Stimulated activated naive CD4-positive, alpha-beta T cell treated with Interleukin-2 at 50 U/mL for 16 hours (primary cell): ENCODE measurements at regions not wholly inside any gene's neighbourhood (a gene's known extent, or its start where the extent isn't known, plus 50 kb on each side); places are given as distances from the start of the nearest gene placed in this dataset.
"Not testable (repeated sequence)": the region's sequence is repeated elsewhere in the genome, so short reads cannot be mapped to it uniquely, and the experiment has no call there.

Experiments used
- DNase-seq: peaks from one replicate; lab custom pipeline; 2025; lab: John Stamatoyannopoulos, UW

DNA sequence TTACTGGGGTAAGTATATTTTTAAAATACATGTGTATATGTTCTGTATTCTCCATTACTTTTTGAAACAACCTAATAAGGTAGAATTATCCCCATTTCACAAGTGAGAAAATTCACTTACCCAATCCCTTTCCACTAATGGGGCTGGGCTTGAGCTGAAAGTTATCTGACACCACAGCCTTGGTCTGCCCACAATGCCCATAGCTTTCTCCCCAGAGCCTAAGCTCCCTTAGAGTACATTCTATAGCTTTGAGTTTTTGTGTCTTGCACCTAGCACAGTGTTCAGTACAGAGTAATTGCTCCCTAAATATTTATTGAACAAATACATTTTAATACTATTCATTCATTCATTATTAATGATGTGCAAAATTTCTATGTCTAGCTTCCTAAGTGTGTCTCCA lies 152.7 kb upstream of the RUNX1 start:
- no peak for DNase-seq

- DNase-seq, result no peak
Measured at GRCh38 chr21:35201288-35201687, 152.2 kb upstream of the RUNX1 start.

DNA sequence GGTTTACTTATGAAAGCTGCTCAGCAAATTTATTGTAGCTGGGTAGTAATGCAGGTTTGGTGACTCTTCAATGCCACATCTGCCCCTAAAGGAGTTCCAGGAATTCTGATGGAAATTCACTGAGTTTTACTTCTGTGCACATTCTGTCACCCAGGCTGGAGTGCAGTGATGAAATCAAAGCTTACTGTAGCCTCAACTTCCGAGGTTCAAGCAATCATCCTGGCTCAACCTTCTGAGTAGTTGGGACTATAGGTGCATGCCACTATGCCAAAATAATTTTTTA lies 150.6 kb upstream of the RUNX1 start:
- no peak for DNase-seq

DNA sequence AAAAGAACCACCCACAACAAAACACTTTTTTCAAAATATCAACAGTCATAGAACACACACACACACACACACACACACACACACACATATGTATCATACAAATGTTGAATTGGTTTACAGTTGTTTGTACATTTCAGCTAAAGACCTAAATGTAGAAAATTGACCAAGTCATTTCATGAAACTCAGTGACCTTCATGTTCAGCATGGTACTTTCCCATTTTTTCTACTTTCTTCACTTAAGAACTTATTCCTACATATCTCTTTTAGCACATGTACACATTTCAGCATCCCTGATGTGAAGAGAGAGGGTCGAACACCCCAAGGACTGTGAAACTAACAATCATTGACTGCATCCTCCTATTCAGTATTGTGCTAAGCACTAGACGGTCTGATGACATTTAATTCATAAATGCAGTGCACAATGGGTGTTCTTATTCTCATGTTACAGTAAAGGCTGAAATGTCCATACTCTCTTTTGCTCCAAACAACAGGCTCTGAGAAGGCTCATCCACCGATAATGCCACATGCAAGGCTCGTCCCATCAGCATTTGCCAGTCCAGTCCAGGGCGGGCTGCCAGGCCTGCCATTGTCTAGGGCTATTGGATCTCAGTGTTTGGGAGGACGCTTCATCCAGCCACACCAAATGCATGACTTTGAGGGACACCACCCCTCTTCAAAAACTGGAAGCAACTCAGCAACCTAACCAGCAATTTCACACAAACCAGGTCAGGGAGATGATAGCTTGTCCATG lies 150.1 kb upstream of the RUNX1 start:
- no peak for DNase-seq

- no peak for DNase-seq
Measured at GRCh38 chr21:35198565-35198964, 149.5 kb upstream of the RUNX1 start.

DNA sequence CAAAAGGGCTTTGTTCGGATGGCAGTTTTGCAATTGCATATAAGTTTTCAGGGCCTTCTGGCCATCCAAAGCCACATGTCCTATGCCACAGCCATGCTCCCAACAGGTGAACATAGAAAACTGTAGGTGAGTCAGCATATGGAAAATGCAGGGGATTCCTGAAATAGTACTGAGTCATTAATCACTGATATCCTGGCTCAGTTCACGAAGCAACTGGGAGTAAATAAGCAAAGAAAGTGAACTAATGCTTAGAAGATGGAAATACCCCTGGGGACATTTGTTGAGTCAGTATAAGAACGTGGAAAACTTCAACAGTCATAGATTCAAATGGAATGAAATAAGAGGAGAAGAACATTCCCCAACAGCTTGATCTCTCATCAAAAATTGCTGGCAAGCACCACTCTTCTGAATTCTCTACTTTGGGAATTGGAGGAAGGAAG lies 148.9 kb upstream of the RUNX1 start:
- DNase-seq, result no peak

GRCh38 chr21:35197191-35197590 lies 148.1 kb upstream of the RUNX1 start:
- DNase-seq, result no peak

DNA sequence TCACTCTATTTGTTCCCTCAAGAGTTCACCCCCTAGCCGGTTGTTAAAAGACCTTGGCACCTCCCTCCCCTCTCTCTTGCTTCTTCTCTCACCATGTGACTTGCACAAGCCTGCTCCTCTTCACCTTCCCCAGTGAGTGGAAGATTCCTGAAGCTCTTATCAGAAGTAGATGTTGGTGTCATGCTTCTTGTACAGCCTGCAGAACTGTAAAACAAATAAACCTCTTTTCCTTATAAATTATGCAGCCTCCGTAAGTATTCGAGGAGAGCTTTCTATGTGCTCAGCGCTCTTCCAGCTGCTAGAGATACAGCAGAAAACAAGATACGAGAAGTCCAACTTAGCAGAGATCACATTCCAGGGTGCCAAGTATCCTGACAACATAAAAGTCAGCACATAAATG lies 147.0 kb upstream of the RUNX1 start:
- no peak for DNase-seq

DNA sequence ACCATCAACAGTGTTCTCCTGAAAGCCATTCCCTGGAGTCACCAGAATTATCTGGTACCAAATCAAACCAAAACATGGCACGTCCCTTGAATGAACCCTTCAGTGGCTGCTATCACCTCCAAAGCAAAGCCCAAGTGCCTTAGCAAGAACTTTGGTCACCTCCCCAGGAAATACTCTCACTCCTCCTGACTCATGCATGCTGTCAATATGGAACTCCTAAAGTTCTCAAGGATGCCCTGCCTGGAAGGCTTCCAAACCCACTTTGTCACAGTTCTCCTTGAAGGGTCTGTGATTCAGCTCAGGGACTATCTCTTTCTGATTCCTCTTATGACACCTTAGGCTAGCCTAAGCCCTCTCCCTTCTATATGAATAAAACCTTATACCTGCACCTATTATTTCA lies 146.1 kb upstream of the RUNX1 start:
- DNase-seq, result no peak

- no peak for DNase-seq
Measured at GRCh38 chr21:35191754-35192153, 142.7 kb upstream of the RUNX1 start.

DNA sequence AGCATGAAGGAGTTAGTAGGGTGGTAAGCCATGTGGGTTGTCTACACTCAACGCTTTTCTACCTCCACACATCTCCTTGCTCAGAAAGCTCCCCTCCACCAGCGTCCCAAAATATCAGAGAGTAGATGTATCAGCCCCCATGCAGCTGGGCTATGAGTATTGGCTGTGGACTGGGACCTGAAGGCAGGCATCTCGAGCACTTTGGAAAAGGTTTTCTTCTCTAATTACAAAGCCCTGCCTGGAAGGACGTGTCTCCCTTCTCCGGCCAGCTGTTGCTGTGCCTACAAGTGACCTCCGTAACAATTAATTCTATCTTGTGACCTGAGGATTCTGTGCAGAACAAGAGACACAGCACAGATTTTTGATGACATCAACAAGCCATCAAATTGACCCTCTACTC lies 142.0 kb upstream of the RUNX1 start:
- no peak for DNase-seq

GRCh38 chr21:35190201-35190701 lies 141.1 kb upstream of the RUNX1 start:
- no peak for DNase-seq

DNA sequence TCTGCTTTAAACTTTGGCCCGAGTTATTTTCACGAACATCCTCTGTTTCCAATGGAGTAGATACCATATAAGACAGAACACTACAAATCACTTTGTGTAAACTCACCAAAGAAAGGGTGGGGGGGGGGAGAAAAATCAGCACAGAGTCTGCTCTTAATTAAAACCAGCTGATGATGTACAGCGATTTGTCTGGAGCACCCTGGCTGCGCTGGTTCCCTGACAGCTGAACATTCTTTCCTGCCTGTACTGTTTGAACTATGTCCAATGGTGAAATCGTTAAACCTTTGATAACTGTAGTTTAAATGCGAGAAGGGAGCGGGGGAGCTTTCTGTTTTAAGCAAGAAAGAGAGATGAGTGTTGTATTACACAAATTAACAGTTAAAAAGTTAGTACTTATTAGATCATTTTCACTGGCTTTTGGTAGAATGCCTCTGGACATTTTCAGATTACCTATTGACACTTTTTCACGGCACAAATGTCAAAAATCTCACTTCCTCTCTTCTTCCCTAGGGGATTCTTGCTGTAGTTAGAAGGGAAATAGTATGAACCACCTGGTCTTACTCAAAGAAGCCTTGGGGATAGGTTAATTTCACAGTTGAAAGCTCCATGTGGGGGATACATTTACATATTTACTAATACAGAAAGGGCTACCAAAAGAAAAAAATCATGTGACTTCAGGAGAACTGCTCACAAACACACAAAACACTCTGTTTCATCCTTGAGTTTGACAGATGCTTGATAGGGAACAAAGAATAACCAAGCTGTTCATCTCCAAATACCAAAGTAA lies 140.2 kb upstream of the RUNX1 start:
- DNase-seq, result no peak

GRCh38 chr21:35183389-35183788 lies 134.3 kb upstream of the RUNX1 start:
- not testable (repeated sequence) for DNase-seq

DNA sequence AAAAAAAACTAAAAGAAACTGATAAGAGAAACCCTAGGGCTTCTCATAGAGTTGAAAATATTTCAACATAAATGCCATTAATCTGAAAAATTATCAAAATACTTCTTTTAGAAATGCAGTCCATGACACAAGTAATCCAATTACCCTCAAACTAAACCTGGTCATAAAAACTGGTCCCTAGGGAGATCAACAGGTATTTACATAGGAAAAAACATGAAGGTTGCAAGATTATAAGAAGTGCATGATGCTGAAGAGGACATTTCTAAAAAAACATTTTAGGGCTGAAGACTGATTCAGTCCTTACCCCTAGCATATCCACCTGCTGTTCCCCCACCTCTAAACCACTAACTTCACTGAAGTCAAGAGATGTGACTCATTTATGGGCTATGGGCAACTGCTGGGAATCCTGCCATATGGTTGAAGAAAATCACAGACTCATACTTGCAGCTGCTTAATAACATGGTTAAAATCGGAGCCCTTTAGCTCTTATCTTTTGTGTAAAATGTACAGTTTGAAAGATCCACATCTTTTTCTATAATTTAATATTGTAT lies 131.0 kb upstream of the RUNX1 start:
- DNase-seq, result no peak

DNA sequence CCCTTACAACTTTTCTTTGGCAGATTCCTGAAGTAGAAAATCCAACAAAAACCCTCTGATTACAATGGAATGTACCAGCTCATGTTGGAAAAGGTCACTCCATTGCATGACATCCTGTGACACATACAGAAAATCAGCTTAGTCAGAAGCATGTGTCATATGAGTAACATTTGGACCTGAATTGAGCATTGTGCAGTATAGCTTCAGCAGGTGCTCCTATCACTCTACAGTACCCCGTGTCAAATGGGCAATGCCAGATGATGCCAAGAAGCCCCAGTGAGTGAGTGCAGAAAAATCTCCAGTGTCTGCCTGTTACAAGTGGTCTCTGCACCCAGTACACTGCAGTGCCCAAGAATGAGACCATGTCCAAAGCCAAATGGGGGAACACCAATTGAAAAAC lies 129.7 kb upstream of the RUNX1 start:
- no peak for DNase-seq

DNA sequence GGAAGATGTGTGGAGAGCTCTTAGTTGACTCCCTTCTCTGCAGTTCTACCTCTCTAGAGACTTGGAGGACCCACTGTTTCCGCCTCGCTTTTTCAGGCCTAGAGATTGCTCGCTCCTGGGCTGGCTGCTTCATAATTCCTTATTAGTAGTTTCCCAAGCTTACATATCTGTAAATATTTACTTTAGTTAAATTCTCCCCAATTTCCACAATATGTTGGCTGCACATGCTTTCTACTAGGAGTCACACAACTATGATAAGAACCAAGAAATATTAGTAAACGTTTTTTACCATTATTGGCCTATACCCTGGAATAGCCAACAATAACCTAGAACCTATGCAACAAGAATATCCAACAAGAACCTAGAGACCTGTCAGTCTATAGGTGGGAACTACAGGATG lies 129.0 kb upstream of the RUNX1 start:
- no peak for DNase-seq

GRCh38 chr21:35172231-35172630 lies 123.1 kb upstream of the RUNX1 start:
- DNase-seq, result no peak

DNA sequence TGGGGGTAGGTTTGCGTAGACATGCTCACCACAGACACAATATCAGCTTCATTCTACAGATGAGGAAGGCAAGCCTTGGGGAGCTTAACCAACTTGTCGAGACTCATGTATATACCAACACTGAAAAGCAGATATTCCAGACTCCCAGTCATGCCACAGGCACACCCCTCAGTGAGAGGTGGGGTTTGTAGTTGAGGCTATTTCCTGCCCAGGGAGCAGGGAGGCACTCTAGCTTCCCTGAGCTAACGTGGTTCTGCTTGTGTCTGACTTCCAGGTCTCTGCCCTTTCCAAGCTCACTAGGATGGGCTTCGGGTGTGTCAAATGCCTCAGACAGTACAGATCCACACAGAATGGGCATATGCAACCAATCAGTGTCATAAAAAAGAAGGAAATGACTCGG lies 122.3 kb upstream of the RUNX1 start:
- no peak for DNase-seq

DNA sequence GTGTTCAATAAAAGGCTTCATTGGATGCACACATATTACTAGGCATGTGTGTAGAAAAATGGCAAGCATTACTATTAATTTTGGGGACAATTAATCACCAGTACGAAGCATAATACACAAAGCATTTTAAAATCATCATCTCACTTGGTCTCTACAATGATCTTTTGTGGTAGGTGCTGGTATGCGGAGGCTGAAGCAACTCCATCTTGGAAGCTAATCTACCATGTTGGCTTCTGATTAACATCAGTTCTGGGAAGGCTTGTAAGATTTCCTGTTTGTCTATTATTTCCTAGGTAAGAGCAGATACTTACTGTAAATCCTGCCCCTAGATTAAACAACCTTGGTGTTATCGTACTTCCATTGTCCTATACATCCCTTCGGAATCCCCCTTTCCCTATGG lies 121.7 kb upstream of the RUNX1 start:
- no peak for DNase-seq

GRCh38 chr21:35170244-35170643 lies 121.1 kb upstream of the RUNX1 start:
- DNase-seq, result no peak

GRCh38 chr21:35169574-35169973 lies 120.5 kb upstream of the RUNX1 start:
- no peak for DNase-seq

- DNase-seq, result no peak
Measured at GRCh38 chr21:35168735-35169134, 119.6 kb upstream of the RUNX1 start.
